Sigmoid colon (tissue), 6 donors: ENCODE measurements at regions not wholly inside any gene's neighbourhood (a gene's known extent, or its start where the extent isn't known, plus 50 kb on each side); places are given as distances from the start of the nearest gene placed in this dataset.

Experiments
- DNase-seq: peaks from one replicate; pipeline ENCODE4 v3.0.0-alpha.2; 2019
- H3K27ac ChIP-seq, 4 donors: fragments of 200-600 bp; sonication (generic); one replicate each; pipeline ENCODE4 v1.5.1; 2016 to 2019; ENCODE audit warnings: mild to moderate bottlenecking in 1 of 4
- H3K27me3 ChIP-seq, 3 donors: fragments of 200-600 bp; sonication (generic); one replicate each; pipeline ENCODE4 v1.5.1; 2019; ENCODE audit warnings: mild to moderate bottlenecking in 1 of 3
- H3K36me3 ChIP-seq, 4 donors: fragments of 200-600 bp; sonication (generic); one replicate each; pipeline ENCODE4 v1.5.1; 2016 to 2019
- H3K4me1 ChIP-seq, 4 donors: fragments of 200-600 bp; sonication (generic); one replicate each; pipeline ENCODE4 v1.5.1; 2017 to 2019
- H3K4me3 ChIP-seq, 4 donors: fragments of 200-600 bp; sonication (generic); one replicate each; pipeline ENCODE4 v1.5.1; 2017 to 2019; ENCODE audit warnings: mild to moderate bottlenecking in 2 of 4, moderate library complexity in 1 of 4
- H3K9me3 ChIP-seq, 4 donors: fragments of 200-600 bp in 3 of 4; sonication (generic) in 3 of 4; one replicate each; pipeline versions ENCODE4 v1.5.1 to v1.6.1; 2013 to 2019
- EP300 ChIP-seq, 4 donors: sonication (generic); formaldehyde crosslinking; IDR thresholded peaks; one replicate each; pipeline ENCODE4 v1.6.1; 2017; ENCODE audit warnings: antibody characterized with exemption in 4 of 4
- POLR2A ChIP-seq, 2 donors: fragments of 450-650 bp; IDR thresholded peaks; one replicate each; pipeline ENCODE4 v1.6.1; 2016; ENCODE audit warnings: antibody characterized with exemption in 2 of 2, mild to moderate bottlenecking in 2 of 2, moderate library complexity in 2 of 2
- POLR2AphosphoS5 ChIP-seq, 4 donors: sonication (generic); formaldehyde crosslinking; IDR thresholded peaks; one replicate each; pipeline ENCODE4 v1.6.1; 2017; ENCODE audit warnings: antibody characterized with exemption in 4 of 4
- WGBS, 2 donors: extraction: QIAGEN DNeasy Blood & Tissue Kit; methylation state at CpG; one replicate each; pipeline ENCODE4 v1.1.7; 2013; 5-methylcytosine and 5-hydroxymethylcytosine counted together
- intact Hi-C: fragments of 100-400 bp; cut with DNase I; formaldehyde crosslinking; loops from one replicate; pipeline ENCODE4 v1.15.1; 2023
- TF ChIP-seq, protein P1 (sequence below), 4 experiments: fragments of 450-650 bp in 3 of 4; fragments of 200-600 bp in 1 of 4; IDR thresholded peaks; one replicate each; pipeline ENCODE4 v1.5.1; 2016 to 2019; ENCODE audit warnings: antibody characterized with exemption in 4 of 4, mild to moderate bottlenecking in 3 of 4, moderate library complexity in 2 of 4
- donor health status: healthy with polysubstance abuse.
- donor health status: healthy.

DNA sequence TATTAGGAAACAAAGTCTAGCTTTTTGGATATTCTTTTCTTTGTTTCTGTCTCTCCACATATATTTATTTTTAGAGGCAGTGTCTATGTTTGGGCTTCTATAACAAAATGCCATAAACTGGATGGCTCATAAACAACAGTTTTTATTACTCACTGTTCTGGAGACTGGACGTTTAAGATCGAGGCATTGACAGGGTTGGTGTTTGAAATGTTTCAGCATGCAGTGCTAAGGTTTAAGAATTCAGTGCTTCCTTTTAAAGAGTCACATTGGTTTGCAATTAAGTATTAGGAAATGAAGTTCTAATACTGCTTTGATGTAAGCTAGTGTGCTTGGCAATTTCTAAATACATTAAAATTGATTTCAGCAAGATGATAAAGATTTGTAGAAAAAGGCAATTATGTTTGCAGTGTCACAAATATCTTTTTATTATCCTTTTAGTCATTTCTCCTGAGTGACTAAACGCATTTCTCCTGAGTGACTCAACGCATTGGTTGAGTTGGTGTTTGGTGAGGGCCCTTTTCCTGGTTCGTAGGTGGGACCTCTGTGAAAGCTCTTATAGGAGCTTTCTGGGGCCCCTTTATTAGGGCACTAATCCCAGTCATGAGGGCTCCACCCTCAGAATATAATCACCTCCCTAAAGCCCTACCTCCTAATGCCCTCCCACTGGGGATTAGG, 317.0 kb downstream of the USP25 start:
- no peak overlapping the region for H3K4me3 ChIP-seq
- TF ChIP-seq EP300 (IDR thresholded peaks at IDR 0.05) = no peak
- TF ChIP-seq POLR2AphosphoS5 (IDR thresholded peaks at IDR 0.05) = no peak
- no peak for TF ChIP-seq POLR2A (IDR thresholded peaks at IDR 0.05)
- TF ChIP-seq, protein P1, sequence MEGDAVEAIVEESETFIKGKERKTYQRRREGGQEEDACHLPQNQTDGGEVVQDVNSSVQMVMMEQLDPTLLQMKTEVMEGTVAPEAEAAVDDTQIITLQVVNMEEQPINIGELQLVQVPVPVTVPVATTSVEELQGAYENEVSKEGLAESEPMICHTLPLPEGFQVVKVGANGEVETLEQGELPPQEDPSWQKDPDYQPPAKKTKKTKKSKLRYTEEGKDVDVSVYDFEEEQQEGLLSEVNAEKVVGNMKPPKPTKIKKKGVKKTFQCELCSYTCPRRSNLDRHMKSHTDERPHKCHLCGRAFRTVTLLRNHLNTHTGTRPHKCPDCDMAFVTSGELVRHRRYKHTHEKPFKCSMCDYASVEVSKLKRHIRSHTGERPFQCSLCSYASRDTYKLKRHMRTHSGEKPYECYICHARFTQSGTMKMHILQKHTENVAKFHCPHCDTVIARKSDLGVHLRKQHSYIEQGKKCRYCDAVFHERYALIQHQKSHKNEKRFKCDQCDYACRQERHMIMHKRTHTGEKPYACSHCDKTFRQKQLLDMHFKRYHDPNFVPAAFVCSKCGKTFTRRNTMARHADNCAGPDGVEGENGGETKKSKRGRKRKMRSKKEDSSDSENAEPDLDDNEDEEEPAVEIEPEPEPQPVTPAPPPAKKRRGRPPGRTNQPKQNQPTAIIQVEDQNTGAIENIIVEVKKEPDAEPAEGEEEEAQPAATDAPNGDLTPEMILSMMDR (IDR thresholded peaks at IDR 0.05) = no peak
- WGBS, 2 donors = 33 to 68% methylated on average over 5 of the region's 5 CpGs
- no peak for DNase-seq
- no peaks in the 10 kb centered on the region for H3K36me3 ChIP-seq
- H3K9me3 ChIP-seq = no peaks in the 10 kb centered on the region
- intact Hi-C loops = no loop called here
- no peaks in the 10 kb centered on the region for H3K4me1 ChIP-seq
- H3K27me3 ChIP-seq = no peaks in the 10 kb centered on the region
- H3K27ac ChIP-seq = no peak overlapping the region

- DNase-seq = no peak
- intact Hi-C loops = no loop called here
- Histone ChIP-seq H3K36me3 (no peaks in the 10 kb centered on the region), H3K27me3 (no peaks in the 10 kb centered on the region), H3K27ac (no peak overlapping the region), H3K9me3 (no peaks in the 10 kb centered on the region), H3K4me3 (no peak overlapping the region), H3K4me1 (no peaks in the 10 kb centered on the region)
- TF ChIP-seq EP300 (IDR thresholded peaks at IDR 0.05) = no peak
- TF ChIP-seq POLR2A (IDR thresholded peaks at IDR 0.05) = no peak
- TF ChIP-seq, protein P1 (IDR thresholded peaks at IDR 0.05) = no peak
- no peak for TF ChIP-seq POLR2AphosphoS5 (IDR thresholded peaks at IDR 0.05)
- 87 to 90% methylated on average over 3 of the region's 3 CpGs for WGBS, 2 donors
These were observed 318.1 kb downstream of the USP25 start for GRCh38 chr21:16047904-16048303.

GRCh38 chr21:16055014-16055413, 325.2 kb downstream of the USP25 start:
- TF ChIP-seq POLR2A (IDR thresholded peaks at IDR 0.05) = no peak
- TF ChIP-seq, protein P1 (IDR thresholded peaks at IDR 0.05) = no peak
- no peak for TF ChIP-seq POLR2AphosphoS5 (IDR thresholded peaks at IDR 0.05)
- no peak for TF ChIP-seq EP300 (IDR thresholded peaks at IDR 0.05)
- no peaks in the 10 kb centered on the region for H3K36me3 ChIP-seq
- no peaks in the 10 kb centered on the region for H3K9me3 ChIP-seq
- no peaks in the 10 kb centered on the region for H3K4me1 ChIP-seq
- WGBS, 2 donors = 81 to 87% methylated on average over 1 of the region's 1 CpG
- no peak for DNase-seq
- intact Hi-C loops = no loop called here
- no peaks in the 10 kb centered on the region for H3K27me3 ChIP-seq
- no peak overlapping the region for H3K27ac ChIP-seq
- no peak overlapping the region for H3K4me3 ChIP-seq

- Histone ChIP-seq H3K27me3 (no peaks in the 10 kb centered on the region), H3K9me3 (peaks cover 0 to 2% (median 0%) of the 10 kb centered on the region in 4 donors), H3K4me3 (no peak overlapping the region), H3K27ac (no peak overlapping the region), H3K36me3 (no peaks in the 10 kb centered on the region), H3K4me1 (no peaks in the 10 kb centered on the region)
- intact Hi-C loops = no loop called here
- no peak for DNase-seq
- TF ChIP-seq, protein P1 (IDR thresholded peaks at IDR 0.05) = no peak
- TF ChIP-seq POLR2A (IDR thresholded peaks at IDR 0.05) (no peak), POLR2AphosphoS5 (IDR thresholded peaks at IDR 0.05) (no peak), EP300 (IDR thresholded peaks at IDR 0.05) (no peak)
These were observed 329.1 kb downstream of the USP25 start for GRCh38 chr21:16058896-16059295.

DNA sequence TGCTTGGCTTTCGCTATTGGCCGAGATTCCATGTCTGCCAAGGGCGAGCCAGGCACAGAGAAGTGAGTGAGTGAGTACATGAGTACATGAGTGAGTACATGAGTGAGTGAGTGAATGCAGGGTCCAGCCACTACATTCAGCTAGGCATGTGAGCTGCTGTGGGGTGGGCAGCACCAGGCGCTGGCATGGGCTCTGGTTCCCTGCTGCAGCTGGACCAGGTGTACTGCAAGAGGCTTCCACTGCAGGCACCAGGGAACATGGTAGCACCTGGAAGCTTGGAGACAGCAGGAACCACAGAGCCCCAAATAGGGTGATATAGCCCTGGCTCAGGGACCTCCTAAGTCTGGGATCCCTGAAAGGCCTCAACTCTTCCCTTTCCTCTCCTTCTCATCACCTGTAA, 330.2 kb downstream of the USP25 start:
- Histone ChIP-seq H3K4me1 (no peaks in the 10 kb centered on the region), H3K36me3 (no peaks in the 10 kb centered on the region), H3K9me3 (peaks cover 0 to 2% (median 0%) of the 10 kb centered on the region in 4 donors), H3K4me3 (no peak overlapping the region), H3K27ac (no peak overlapping the region), H3K27me3 (no peaks in the 10 kb centered on the region)
- DNase-seq = no peak
- intact Hi-C loops = no loop called here
- 88 to 90% methylated on average over 4 of the region's 4 CpGs for WGBS, 2 donors
- TF ChIP-seq POLR2A (IDR thresholded peaks at IDR 0.05) (no peak), POLR2AphosphoS5 (IDR thresholded peaks at IDR 0.05) (no peak), EP300 (IDR thresholded peaks at IDR 0.05) (no peak)
- TF ChIP-seq, protein P1 (IDR thresholded peaks at IDR 0.05) = no peak
